ENCODE measurements at regions not wholly inside any gene's neighbourhood (a gene's known extent, or its start where the extent isn't known, plus 50 kb on each side); places are given as distances from the start of the nearest gene placed in this dataset.

DNA sequence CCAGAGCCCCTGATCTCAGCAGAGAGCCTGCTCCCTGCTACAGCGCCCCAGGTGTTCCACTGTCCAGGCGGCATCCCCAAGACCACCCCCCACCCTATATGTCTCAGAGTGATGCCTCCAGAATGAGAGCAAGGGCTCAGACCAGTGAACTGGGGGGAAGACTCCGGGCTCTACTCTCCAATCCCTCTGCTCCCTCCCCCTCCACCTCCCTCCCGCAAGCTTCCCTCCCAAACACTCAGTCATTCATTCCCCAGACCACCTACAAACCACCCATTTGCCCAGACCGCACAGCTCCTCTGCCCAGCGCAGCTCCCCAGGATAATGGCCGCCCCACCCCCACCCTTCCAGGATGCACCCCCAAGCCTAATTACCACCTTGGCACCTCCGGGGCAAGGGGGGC, 59.4 kb upstream of the TAC4 start:
- Histone ChIP-seq H3K9ac (replicated peaks in 1 of 4; ENCODE audit: extremely low read depth in 1 of 4, low read depth in 3 of 4, low read length in 3 of 4) (no peak overlapping the region), H3K56ac (replicated peaks; ENCODE audit: insufficient read length, low read depth, low read length) (no peak overlapping the region), H4K91ac (replicated peaks; ENCODE audit: insufficient read length, low read length) (no peak overlapping the region), H3K27me3 (replicated peaks in 1 of 4; ENCODE audit: control insufficient read depth in 3 of 4, extremely low read depth in 1 of 4, insufficient read depth in 3 of 4, low read length in 3 of 4) (peaks cover 12 to 83% (median 80%) of the 10 kb centered on the region in 4 experiments), H3K79me2 (ENCODE audit: control insufficient read depth in 1 of 2, insufficient read depth in 2 of 2, low read length in 2 of 2) (no peaks in the 10 kb centered on the region), H4K8ac (ENCODE audit: extremely low read depth, insufficient read depth, low read length) (no peak overlapping the region), H3K4me1 (replicated peaks in 1 of 4; ENCODE audit: control insufficient read depth in 3 of 4, insufficient read depth in 4 of 4, low read length in 3 of 4) (peaks cover 0 to 31% (median 15%) of the 10 kb centered on the region in 4 experiments; a peak in 6 of 7 replicates), H3K79me1 (ENCODE audit: low read depth, low read length) (no peaks in the 10 kb centered on the region), H2BK20ac (ENCODE audit: low read length) (no peak overlapping the region), H4K20me1 (replicated peaks in 1 of 2; ENCODE audit: control insufficient read depth in 1 of 2, insufficient read depth in 2 of 2, low read length in 2 of 2) (peaks cover 0 to 4% of the 10 kb centered on the region in 2 experiments), H3K23ac (ENCODE audit: insufficient read length) (no peak overlapping the region), H2BK15ac (ENCODE audit: low read length) (no peak overlapping the region), H3K14ac (ENCODE audit: insufficient read length) (no peak overlapping the region), H3K9me3 (ENCODE audit: insufficient read depth in 2 of 2, low read depth in 1 of 2, low read length in 1 of 2) (no peaks in the 10 kb centered on the region), H4K5ac (ENCODE audit: insufficient read length, low read depth, low read length) (no peak overlapping the region), H3K23me2 (ENCODE audit: low read depth, low read length) (peaks cover 2% of the 10 kb centered on the region; the same call in 1 of the 2 replicates), H2AFZ (ENCODE audit: low read length) (no peak overlapping the region), H2BK120ac (replicated peaks; ENCODE audit: low read depth, low read length) (no peak overlapping the region), H3K4me3 (ENCODE audit: extremely low read depth in 1 of 4, insufficient read depth in 2 of 4, low read depth in 3 of 4, low read length in 4 of 4) (no peak overlapping the region), H3K27ac (ENCODE audit: low read depth, low read length) (no peak overlapping the region), H3K36me3 (ENCODE audit: control insufficient read depth in 2 of 4, insufficient read depth in 4 of 4, low read length in 3 of 4) (no peaks in the 10 kb centered on the region), H2BK12ac (ENCODE audit: low read depth, low read length) (peak overlapping the region; percentile 68; the same call in 1 of the 2 replicates), H3K4ac (replicated peaks; ENCODE audit: insufficient read length, low read depth, low read length) (no peak overlapping the region), H3K4me2 (ENCODE audit: insufficient read depth in 1 of 2, low read depth in 2 of 2, low read length in 2 of 2) (no peak overlapping the region), H2AK5ac (ENCODE audit: low read depth, low read length) (no peak overlapping the region), H2BK5ac (ENCODE audit: low read depth, low read length) (no peak overlapping the region), H3K18ac (ENCODE audit: extremely low read depth, low read length) (no peak overlapping the region)
- WGBS, 2 experiments (ENCODE audit: extremely low coverage in 1 of 2, insufficient coverage in 1 of 2, insufficient read length in 1 of 2, insufficient replicate concordance in 2 of 2, low coverage in 1 of 2, low lambda C conversion rate in 2 of 2, missing lambda C conversion rate in 1 of 2) = 64% methylated on average over 4 of the region's 8 CpGs; no CpG with 5 or more reads in 1 of the 2 experiments
- TF ChIP-seq CREB1 (IDR thresholded peaks at IDR 0.05) (no peak), SUZ12 (IDR thresholded peaks at IDR 0.05; ENCODE audit: low read length) (peak; percentile 13; the same call in 1 of the 2 replicates)
- ChIA-PET POLR2A (ENCODE audit: partially characterized antibody) (interaction anchor here (1.1 to 4.2 kb wide), 6 partner anchors 8 to 87 kb away, joined by 3 to 14 read pairs (median 6); partner anchors contain the start of gene DLX3), CTCF (ENCODE audit: partially characterized antibody) (interaction anchor here (1.5 to 7.1 kb wide), 8 partner anchors 9 to 66 kb away, joined by 4 to 37 read pairs (median 18); no protein-coding TSS in a partner anchor)
- DNase-seq (ENCODE audit: low read depth in 1 of 2, low spot score in 2 of 2) = no peak
- no peak for FAIRE-seq
